ENCODE measurements at regions not wholly inside any gene's neighbourhood (a gene's known extent, or its start where the extent isn't known, plus 50 kb on each side); places are given as distances from the start of the nearest gene placed in this dataset.

- TF ChIP-seq CTCF (IDR thresholded peaks at IDR 0.05) (no peak), POLR2AphosphoS5 (IDR thresholded peaks at IDR 0.05; ENCODE audit: low read depth, low read length) (no peak)
Observed at GRCh38 chr5:125574491-125575044, 828.1 kb upstream of the ZNF608 start.
